Parathyroid adenoma (tissue), 2 donors: ENCODE measurements at regions not wholly inside any gene's neighbourhood (a gene's known extent, or its start where the extent isn't known, plus 50 kb on each side); places are given as distances from the start of the nearest gene placed in this dataset.
"Not testable (repeated sequence)": the region's sequence is repeated elsewhere in the genome, so short reads cannot be mapped to it uniquely, and the experiment has no call there.

Source experiments
- H2AFZ ChIP-seq: fragments of 300-600 bp; sonication (generic); one replicate; pipeline ENCODE4 v1.7.0; 2017; ENCODE audit warnings: antibody characterized with exemption, mild to moderate bottlenecking
- H3K27ac ChIP-seq: fragments of 300-600 bp; sonication (generic); one replicate; pipeline ENCODE4 v1.7.0; 2017
- H3K27me3 ChIP-seq: fragments of 300-600 bp; sonication (generic); one replicate; pipeline ENCODE4 v1.7.0; 2017; ENCODE audit warnings: low read length; ENCODE audit not compliant: control insufficient read depth, insufficient read depth
- H3K36me3 ChIP-seq: fragments of 300-600 bp; sonication (generic); one replicate; pipeline ENCODE4 v1.7.0; 2017; ENCODE audit warnings: low read length; ENCODE audit not compliant: control insufficient read depth, insufficient read depth
- H3K4me1 ChIP-seq: fragments of 300-600 bp; sonication (generic); one replicate; pipeline ENCODE4 v1.7.0; 2017; ENCODE audit warnings: control low read depth
- H3K4me2 ChIP-seq: fragments of 300-600 bp; sonication (generic); one replicate; pipeline ENCODE4 v1.7.0; 2017; ENCODE audit warnings: low read length
- H3K4me3 ChIP-seq: fragments of 300-600 bp; sonication (generic); one replicate; pipeline ENCODE4 v1.7.0; 2017; ENCODE audit warnings: low read depth, low read length
- H3K79me2 ChIP-seq: fragments of 300-600 bp; sonication (generic); one replicate; pipeline ENCODE4 v1.7.0; 2017; ENCODE audit warnings: control low read depth
- H3K9ac ChIP-seq: fragments of 300-600 bp; sonication (generic); one replicate; pipeline ENCODE4 v1.7.0; 2017; ENCODE audit warnings: mild to moderate bottlenecking
- H3K9me3 ChIP-seq: fragments of 300-600 bp; sonication (generic); one replicate; pipeline ENCODE4 v1.7.0; 2017; ENCODE audit warnings: low read length; ENCODE audit not compliant: control insufficient read depth
- TF ChIP-seq, protein P1 (sequence below): fragments of 300-600 bp; sonication (generic); IDR thresholded peaks from one replicate; pipeline ENCODE4 v1.7.0; 2017; ENCODE audit warnings: antibody characterized with exemption, mild to moderate bottlenecking
- donor health status: primary hyperparathyroidism.

DNA sequence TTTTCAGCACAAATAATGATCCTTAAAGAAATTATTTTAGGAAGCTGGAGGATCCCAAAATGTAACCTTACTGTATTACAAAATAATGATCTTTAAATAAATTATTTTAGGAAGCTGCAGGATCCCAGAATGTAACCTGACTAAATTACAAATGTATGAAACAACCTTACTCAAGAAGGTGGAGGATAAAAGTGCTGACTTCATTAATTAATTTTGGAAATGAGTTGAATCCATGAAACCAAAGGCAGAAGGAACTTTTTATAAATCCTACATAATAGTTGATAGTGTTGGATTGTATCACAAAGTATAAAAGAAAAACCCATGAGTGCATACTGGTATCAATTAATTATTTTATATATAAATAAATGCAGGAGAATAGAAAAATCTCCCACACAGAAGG lies 859.9 kb downstream of the KCNJ2 start:
- H3K4me1 ChIP-seq = no peaks in the 10 kb centered on the region
- H3K9me3 ChIP-seq = no peaks in the 10 kb centered on the region
- no peaks in the 10 kb centered on the region for H3K36me3 ChIP-seq
- no peak overlapping the region for H3K4me3 ChIP-seq
- TF ChIP-seq, protein P1, sequence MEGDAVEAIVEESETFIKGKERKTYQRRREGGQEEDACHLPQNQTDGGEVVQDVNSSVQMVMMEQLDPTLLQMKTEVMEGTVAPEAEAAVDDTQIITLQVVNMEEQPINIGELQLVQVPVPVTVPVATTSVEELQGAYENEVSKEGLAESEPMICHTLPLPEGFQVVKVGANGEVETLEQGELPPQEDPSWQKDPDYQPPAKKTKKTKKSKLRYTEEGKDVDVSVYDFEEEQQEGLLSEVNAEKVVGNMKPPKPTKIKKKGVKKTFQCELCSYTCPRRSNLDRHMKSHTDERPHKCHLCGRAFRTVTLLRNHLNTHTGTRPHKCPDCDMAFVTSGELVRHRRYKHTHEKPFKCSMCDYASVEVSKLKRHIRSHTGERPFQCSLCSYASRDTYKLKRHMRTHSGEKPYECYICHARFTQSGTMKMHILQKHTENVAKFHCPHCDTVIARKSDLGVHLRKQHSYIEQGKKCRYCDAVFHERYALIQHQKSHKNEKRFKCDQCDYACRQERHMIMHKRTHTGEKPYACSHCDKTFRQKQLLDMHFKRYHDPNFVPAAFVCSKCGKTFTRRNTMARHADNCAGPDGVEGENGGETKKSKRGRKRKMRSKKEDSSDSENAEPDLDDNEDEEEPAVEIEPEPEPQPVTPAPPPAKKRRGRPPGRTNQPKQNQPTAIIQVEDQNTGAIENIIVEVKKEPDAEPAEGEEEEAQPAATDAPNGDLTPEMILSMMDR = no peak
- H3K9ac ChIP-seq = no peak overlapping the region
- H3K27ac ChIP-seq = no peak overlapping the region
- H3K4me2 ChIP-seq = no peak overlapping the region
- no peaks in the 10 kb centered on the region for H3K79me2 ChIP-seq
- no peaks in the 10 kb centered on the region for H3K27me3 ChIP-seq
- no peak overlapping the region for H2AFZ ChIP-seq

- not testable (repeated sequence) for H3K27me3 ChIP-seq, H2AFZ ChIP-seq, H3K9me3 ChIP-seq, H3K4me2 ChIP-seq, H3K36me3 ChIP-seq, H3K27ac ChIP-seq, H3K4me1 ChIP-seq, H3K9ac ChIP-seq, H3K79me2 ChIP-seq, H3K4me3 ChIP-seq
These were observed 862.0 kb downstream of the KCNJ2 start for GRCh38 chr17:71031286-71031685.

DNA sequence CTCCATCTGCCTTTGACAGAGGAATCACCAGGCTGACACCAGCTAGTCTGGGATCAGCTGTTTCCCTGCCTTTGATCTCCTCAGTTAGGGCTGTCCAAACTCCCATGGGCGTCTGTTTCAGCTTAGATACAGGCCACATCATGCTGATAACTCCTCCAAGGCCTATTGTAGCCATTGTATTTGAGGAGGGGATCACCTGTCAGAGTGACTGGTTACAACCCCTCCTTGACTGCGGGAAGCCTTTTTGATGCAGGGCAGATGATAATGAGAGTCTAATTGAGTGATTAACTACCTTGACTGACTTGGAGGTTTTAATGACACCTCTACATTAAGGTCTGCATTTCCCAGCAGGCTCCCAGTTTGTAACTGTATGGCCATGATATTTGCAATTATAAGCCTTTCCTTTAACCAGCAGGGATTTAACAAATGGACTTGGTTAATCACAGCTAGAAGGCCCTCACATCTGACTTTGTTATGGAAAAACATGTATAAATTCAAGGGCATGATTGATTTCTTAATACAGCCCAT lies 863.5 kb downstream of the KCNJ2 start:
- H3K9ac ChIP-seq = no peak overlapping the region
- no peak overlapping the region for H3K4me3 ChIP-seq
- no peaks in the 10 kb centered on the region for H3K9me3 ChIP-seq
- no peaks in the 10 kb centered on the region for H3K4me1 ChIP-seq
- H3K27ac ChIP-seq = no peak overlapping the region
- H3K79me2 ChIP-seq = no peaks in the 10 kb centered on the region
- no peak overlapping the region for H3K4me2 ChIP-seq
- TF ChIP-seq, protein P1 = no peak
- H3K27me3 ChIP-seq = no peaks in the 10 kb centered on the region
- H3K36me3 ChIP-seq = no peaks in the 10 kb centered on the region
- H2AFZ ChIP-seq = no peak overlapping the region

GRCh38 chr17:71033336-71033735 lies 864.0 kb downstream of the KCNJ2 start:
- Histone ChIP-seq H3K79me2 (no peaks in the 10 kb centered on the region), H2AFZ (no peak overlapping the region), H3K4me2 (no peak overlapping the region), H3K9ac (no peak overlapping the region), H3K9me3 (no peaks in the 10 kb centered on the region), H3K27me3 (no peaks in the 10 kb centered on the region), H3K4me3 (no peak overlapping the region), H3K27ac (no peak overlapping the region), H3K36me3 (no peaks in the 10 kb centered on the region), H3K4me1 (no peaks in the 10 kb centered on the region)
- TF ChIP-seq, protein P1 = no peak

GRCh38 chr17:71035226-71035625 lies 865.9 kb downstream of the KCNJ2 start:
- Histone ChIP-seq H3K4me2 (no peak overlapping the region), H3K9ac (no peak overlapping the region), H3K27ac (no peak overlapping the region), H3K79me2 (no peaks in the 10 kb centered on the region), H3K4me3 (no peak overlapping the region), H3K36me3 (no peaks in the 10 kb centered on the region), H3K27me3 (no peaks in the 10 kb centered on the region), H3K4me1 (no peaks in the 10 kb centered on the region), H2AFZ (no peak overlapping the region), H3K9me3 (no peaks in the 10 kb centered on the region)
- TF ChIP-seq, protein P1 = no peak
